ENCODE measurements at regions not wholly inside any gene's neighbourhood (a gene's known extent, or its start where the extent isn't known, plus 50 kb on each side); places are given as distances from the start of the nearest gene placed in this dataset.

DNA sequence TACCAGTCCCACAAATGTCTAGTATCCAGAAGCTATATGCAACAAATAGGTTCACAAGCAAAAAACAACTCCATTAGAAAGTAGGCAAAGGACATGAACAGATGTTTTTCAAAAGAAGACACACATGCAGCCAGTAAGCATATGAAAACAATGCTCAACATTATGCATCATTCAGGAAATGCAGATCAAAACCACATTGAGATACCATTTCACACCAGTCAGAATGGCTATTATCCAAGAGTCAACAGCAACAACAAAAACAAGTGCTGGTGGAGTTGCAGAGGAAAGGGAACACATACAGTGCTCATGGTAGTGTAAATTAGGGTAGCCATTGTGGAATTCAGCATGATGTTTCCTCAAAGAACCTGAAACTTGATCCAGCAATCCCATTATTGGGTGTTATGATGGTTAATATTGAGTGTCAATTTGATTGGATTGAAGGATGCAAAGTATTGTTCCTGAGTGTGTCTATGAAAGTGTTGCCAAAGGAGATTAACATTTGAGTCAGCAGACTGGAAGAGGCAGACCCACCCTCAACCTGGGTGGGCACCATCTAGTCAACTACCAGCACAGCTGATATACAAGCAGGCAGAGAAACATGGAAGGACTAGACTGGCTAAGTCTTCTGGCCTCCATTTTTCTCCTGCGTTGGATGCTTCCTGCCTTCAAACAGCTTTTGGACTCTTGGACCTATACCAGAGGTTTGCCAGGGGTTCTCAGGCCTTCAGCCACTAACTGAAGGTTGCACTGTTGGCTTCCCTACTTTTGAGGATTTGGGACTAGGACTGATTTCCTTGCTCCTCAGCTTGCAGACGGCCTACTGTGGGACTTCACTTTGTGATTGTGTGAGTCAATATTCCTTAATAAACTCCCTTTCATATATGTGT, 218.4 kb upstream of the SEMA3D start:
- no peak overlapping the region for H3K4me2 ChIP-seq (ENCODE audit: extremely low read depth, insufficient read depth, low read length)
- no peak overlapping the region for H2AFZ ChIP-seq (ENCODE audit: low read length)
- H3K36me3 ChIP-seq (ENCODE audit: control insufficient read depth, insufficient read depth, low read length) = no peaks in the 10 kb centered on the region
- H3K9me3 ChIP-seq (ENCODE audit: control insufficient read depth, insufficient read depth, low read depth, low read length) = no peaks in the 10 kb centered on the region
- H3K27me3 ChIP-seq (ENCODE audit: control insufficient read depth, insufficient read depth, low read length) = no peaks in the 10 kb centered on the region
- no peak overlapping the region for H3K9ac ChIP-seq (ENCODE audit: insufficient read depth, low read length)
- DNase-seq (ENCODE audit: low read depth in 2 of 2) = no peak
- H3K79me2 ChIP-seq (ENCODE audit: control insufficient read depth, insufficient read depth, low read length) = no peaks in the 10 kb centered on the region
- no peak overlapping the region for H3K27ac ChIP-seq (ENCODE audit: insufficient read depth, low read length)
- no peak for TF ChIP-seq EZH2 (IDR thresholded peaks at IDR 0.05; ENCODE audit: low read length, missing control alignments)
- TF ChIP-seq, protein P1, sequence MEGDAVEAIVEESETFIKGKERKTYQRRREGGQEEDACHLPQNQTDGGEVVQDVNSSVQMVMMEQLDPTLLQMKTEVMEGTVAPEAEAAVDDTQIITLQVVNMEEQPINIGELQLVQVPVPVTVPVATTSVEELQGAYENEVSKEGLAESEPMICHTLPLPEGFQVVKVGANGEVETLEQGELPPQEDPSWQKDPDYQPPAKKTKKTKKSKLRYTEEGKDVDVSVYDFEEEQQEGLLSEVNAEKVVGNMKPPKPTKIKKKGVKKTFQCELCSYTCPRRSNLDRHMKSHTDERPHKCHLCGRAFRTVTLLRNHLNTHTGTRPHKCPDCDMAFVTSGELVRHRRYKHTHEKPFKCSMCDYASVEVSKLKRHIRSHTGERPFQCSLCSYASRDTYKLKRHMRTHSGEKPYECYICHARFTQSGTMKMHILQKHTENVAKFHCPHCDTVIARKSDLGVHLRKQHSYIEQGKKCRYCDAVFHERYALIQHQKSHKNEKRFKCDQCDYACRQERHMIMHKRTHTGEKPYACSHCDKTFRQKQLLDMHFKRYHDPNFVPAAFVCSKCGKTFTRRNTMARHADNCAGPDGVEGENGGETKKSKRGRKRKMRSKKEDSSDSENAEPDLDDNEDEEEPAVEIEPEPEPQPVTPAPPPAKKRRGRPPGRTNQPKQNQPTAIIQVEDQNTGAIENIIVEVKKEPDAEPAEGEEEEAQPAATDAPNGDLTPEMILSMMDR (conservative IDR thresholded peaks at IDR 0.05 in 1 of 2, IDR thresholded peaks at IDR 0.05 in 1 of 2; ENCODE audit: low read depth in 1 of 2, low read length in 2 of 2) = no peak
- no peaks in the 10 kb centered on the region for H4K20me1 ChIP-seq (ENCODE audit: control insufficient read depth, extremely low read depth, insufficient read depth, low read length)
- no peaks in the 10 kb centered on the region for H3K4me1 ChIP-seq (ENCODE audit: control insufficient read depth, extremely low read depth, insufficient read depth, low read length)
- no peak overlapping the region for H3K4me3 ChIP-seq (replicated peaks in 1 of 4; ENCODE audit: control extremely low read depth in 1 of 4, insufficient read depth in 1 of 4, low read depth in 3 of 4, low read length in 4 of 4)

DNA sequence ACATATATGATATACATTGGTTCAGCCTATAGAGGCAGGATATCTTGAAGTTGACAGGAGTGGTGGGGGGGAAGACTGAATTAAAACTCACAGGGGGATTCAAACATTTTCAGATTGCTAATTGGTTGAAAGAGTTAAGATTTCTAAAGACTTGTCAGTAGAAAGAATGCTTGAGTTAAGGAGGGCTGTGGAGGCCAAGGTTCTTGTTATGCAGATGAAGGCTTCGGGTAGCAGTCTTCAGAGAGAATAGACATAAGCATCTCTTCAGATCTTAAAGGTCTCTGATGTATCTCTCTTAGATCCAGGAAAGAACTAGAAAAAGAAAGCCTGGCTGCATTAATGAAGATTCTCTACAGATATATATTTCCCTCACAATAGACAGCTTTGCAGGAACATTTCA, 209.8 kb upstream of the SEMA3D start:
- Histone ChIP-seq H2AFZ (ENCODE audit: low read length) (no peak overlapping the region), H4K20me1 (ENCODE audit: control insufficient read depth, extremely low read depth, insufficient read depth, low read length) (no peaks in the 10 kb centered on the region), H3K4me3 (replicated peaks in 1 of 4; ENCODE audit: control extremely low read depth in 1 of 4, insufficient read depth in 1 of 4, low read depth in 3 of 4, low read length in 4 of 4) (no peak overlapping the region), H3K27me3 (ENCODE audit: control insufficient read depth, insufficient read depth, low read length) (no peaks in the 10 kb centered on the region), H3K79me2 (ENCODE audit: control insufficient read depth, insufficient read depth, low read length) (no peaks in the 10 kb centered on the region), H3K9me3 (ENCODE audit: control insufficient read depth, insufficient read depth, low read depth, low read length) (no peaks in the 10 kb centered on the region), H3K4me1 (ENCODE audit: control insufficient read depth, extremely low read depth, insufficient read depth, low read length) (no peaks in the 10 kb centered on the region), H3K4me2 (ENCODE audit: extremely low read depth, insufficient read depth, low read length) (no peak overlapping the region), H3K9ac (ENCODE audit: insufficient read depth, low read length) (no peak overlapping the region), H3K36me3 (ENCODE audit: control insufficient read depth, insufficient read depth, low read length) (no peaks in the 10 kb centered on the region), H3K27ac (ENCODE audit: insufficient read depth, low read length) (no peak overlapping the region)
- TF ChIP-seq EZH2 (IDR thresholded peaks at IDR 0.05; ENCODE audit: low read length, missing control alignments) = no peak
- TF ChIP-seq, protein P1 (conservative IDR thresholded peaks at IDR 0.05 in 1 of 2, IDR thresholded peaks at IDR 0.05 in 1 of 2; ENCODE audit: low read depth in 1 of 2, low read length in 2 of 2) = no peak
- no peak for DNase-seq (ENCODE audit: low read depth in 2 of 2)

DNA sequence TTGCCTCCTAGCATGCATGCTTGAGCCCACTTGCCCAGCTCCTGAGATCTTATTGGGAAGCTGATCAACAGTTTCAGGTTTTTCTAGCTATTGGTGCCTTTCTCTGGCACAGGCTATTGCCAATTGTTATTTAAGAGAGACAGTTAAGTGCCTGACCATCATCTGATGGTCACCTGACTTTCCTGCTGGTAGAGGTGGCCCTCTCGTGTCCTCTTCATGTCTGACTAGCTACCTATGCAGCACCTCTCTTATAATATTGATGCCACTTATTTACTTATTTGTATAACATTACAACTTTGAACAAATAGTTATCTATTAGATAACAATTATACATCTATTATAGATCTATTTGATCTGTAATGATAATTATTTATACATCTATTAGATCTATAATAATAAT, 205.9 kb upstream of the SEMA3D start:
- Histone ChIP-seq H4K20me1 (ENCODE audit: control insufficient read depth, extremely low read depth, insufficient read depth, low read length) (no peaks in the 10 kb centered on the region), H3K9ac (ENCODE audit: insufficient read depth, low read length) (no peak overlapping the region), H3K27ac (ENCODE audit: insufficient read depth, low read length) (no peak overlapping the region), H3K36me3 (ENCODE audit: control insufficient read depth, insufficient read depth, low read length) (no peaks in the 10 kb centered on the region), H3K4me3 (replicated peaks in 1 of 4; ENCODE audit: control extremely low read depth in 1 of 4, insufficient read depth in 1 of 4, low read depth in 3 of 4, low read length in 4 of 4) (no peak overlapping the region), H3K4me2 (ENCODE audit: extremely low read depth, insufficient read depth, low read length) (no peak overlapping the region), H3K27me3 (ENCODE audit: control insufficient read depth, insufficient read depth, low read length) (no peaks in the 10 kb centered on the region), H2AFZ (ENCODE audit: low read length) (no peak overlapping the region), H3K4me1 (ENCODE audit: control insufficient read depth, extremely low read depth, insufficient read depth, low read length) (no peaks in the 10 kb centered on the region), H3K9me3 (ENCODE audit: control insufficient read depth, insufficient read depth, low read depth, low read length) (no peaks in the 10 kb centered on the region), H3K79me2 (ENCODE audit: control insufficient read depth, insufficient read depth, low read length) (no peaks in the 10 kb centered on the region)
- no peak for DNase-seq (ENCODE audit: low read depth in 2 of 2)
- no peak for TF ChIP-seq EZH2 (IDR thresholded peaks at IDR 0.05; ENCODE audit: low read length, missing control alignments)
- TF ChIP-seq, protein P1 (conservative IDR thresholded peaks at IDR 0.05 in 1 of 2, IDR thresholded peaks at IDR 0.05 in 1 of 2; ENCODE audit: low read depth in 1 of 2, low read length in 2 of 2) = no peak
